Ammon's horn (tissue), 1 donor: ENCODE measurements at regions not wholly inside any gene's neighbourhood (a gene's known extent, or its start where the extent isn't known, plus 50 kb on each side); places are given as distances from the start of the nearest gene placed in this dataset.
"Not testable (repeated sequence)": the region's sequence is repeated elsewhere in the genome, so short reads cannot be mapped to it uniquely, and the experiment has no call there.

Source experiments
- DNase-seq: peaks from one replicate; pipeline ENCODE4 v3.0.0-alpha.2; 2016; ENCODE audit warnings: low spot score

- no peak for DNase-seq
Observed at GRCh38 chr9:7622481-7622880, 177.1 kb downstream of the DMAC1 start.

DNA sequence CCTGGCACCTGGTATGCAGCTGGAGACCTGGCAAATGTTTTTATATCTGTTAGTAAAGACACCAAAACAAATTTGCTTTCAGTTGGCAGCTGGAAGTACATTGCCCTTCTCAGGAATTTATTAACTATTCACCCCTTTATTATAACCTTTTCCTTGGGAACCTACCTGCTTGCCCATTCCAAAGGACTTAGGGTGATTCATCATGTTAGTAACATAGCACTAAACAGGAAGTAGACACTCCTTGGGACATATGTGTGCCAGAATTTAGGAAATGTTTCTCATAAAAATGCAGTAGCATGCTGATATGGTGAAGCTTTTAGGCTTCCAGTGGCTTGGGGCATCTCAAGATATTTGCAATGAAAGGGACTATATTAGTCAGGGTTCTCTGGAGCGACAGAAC lies 184.2 kb downstream of the DMAC1 start:
- DNase-seq = no peak

- no peak for DNase-seq
Observed at GRCh38 chr9:7613931-7614330, 185.6 kb downstream of the DMAC1 start.

DNA sequence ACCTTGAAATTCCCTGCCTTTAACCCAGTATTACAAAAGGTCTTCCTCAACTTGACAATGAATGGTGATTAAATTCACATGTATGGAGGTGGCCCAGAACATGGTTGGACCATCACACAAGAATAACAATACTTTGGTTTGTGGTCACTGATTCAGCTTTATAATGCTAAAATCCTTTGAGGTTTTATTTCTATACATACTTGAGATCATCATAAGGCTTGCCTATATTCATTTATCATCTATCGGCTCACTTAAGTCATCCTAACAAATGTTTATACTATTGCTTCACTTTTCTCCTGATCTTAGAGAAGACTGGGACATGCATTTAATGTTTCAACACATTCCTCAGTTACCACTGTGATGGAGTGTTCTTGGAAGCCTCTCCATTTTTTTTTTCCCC lies 191.3 kb downstream of the DMAC1 start:
- DNase-seq = no peak

DNA sequence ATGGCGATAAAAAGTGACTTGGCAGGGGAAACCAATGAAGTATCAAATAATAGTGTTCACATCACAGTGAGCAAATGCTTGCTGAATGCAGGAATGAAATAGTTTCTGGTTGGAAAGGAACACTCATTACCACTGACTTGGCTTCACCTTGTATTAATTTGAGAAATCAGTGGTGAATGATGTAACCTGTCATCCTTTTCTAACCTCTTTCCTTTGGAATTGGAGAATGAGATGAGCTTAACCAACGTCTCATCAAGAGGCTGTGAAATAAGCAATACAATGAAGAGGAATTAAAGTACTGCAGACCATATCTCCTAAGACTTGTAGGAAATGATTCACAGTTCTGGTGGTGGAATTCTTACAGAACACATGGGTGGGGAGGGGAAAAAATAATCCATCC lies 192.2 kb downstream of the DMAC1 start:
- DNase-seq = no peak

DNA sequence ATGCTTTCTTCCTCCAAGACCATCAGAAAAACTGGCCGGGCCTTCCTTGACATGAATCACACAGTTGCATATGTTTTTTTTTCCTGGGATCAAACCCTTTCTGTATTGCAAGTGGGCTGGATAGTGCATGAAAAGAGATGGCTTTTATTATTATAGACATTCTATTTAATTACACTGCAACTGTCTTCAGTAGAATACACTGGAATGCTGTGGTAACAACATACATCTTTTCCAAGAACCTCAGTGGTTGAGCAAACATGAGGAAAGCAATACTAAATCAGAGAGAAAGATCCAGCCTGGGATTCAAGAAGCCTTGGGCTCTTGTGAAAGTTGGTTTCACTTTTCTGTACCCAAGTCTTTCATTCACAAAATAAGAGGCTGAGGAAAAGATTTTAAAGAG lies 193.0 kb downstream of the DMAC1 start:
- DNase-seq = no peak

DNA sequence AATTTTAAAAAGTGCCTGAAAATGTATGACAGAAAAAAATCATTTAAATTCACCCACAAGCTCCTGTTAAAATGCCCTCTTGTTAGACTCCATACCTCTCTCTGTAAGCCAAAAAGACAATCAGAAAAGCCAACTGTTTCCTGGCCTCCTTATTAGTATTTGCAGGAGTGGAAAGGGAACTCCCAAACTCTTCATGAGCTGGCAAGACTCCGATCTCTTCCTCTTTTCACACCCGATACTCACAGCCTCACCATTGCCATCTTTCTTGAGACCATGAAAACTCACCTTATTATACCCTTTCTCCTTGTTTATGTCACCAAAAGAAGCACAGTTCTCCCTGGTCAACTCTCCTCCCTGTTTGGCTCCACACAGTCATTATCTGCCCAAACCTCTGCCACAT lies 197.8 kb downstream of the DMAC1 start:
- DNase-seq = no peak

DNA sequence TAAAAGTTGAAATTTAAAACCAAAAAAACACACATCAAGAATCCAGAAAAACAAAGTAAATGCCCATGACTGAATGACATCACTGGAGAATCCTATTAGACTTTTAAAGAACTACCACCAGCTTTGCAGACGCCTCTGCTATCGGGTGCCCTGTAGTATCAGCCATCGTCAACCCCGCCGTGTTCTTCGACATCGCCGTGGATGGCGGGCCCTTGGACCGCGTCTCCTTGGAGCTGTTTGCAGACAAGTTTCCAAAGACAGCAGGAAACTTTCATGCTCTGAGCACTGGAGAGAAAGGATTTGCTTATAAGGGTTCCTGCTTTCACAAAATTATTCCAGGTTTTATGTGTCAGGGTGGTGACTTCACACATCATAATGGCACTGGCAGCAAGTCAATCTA lies 201.9 kb downstream of the DMAC1 start:
- no peak for DNase-seq

GRCh38 chr9:7592321-7593316 lies 207.0 kb downstream of the DMAC1 start:
- no peak for DNase-seq

- no peak for DNase-seq
Observed at GRCh38 chr9:7591501-7591900, 208.1 kb downstream of the DMAC1 start.

GRCh38 chr9:7580568-7580967 lies 219.0 kb downstream of the DMAC1 start:
- DNase-seq = no peak

DNA sequence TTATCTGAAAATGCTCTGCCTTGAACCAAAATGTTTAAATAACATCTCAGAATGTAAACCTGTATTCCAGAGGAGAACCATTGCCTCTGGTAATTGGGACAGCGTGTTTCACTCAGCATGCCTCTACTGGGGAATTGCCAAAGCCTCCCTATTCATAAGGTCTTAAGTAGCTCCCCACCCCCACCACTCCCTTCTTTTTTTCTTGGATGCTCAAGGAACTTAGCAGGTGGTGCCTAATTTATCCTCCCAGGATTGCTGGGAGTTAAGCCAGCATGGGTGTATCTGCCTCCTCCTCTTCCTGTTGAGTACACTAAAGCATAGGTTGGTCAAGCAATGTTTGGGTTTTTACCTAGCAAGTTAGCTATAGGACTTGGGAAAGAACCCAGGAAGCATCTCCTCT lies 220.2 kb downstream of the DMAC1 start:
- DNase-seq = no peak

DNA sequence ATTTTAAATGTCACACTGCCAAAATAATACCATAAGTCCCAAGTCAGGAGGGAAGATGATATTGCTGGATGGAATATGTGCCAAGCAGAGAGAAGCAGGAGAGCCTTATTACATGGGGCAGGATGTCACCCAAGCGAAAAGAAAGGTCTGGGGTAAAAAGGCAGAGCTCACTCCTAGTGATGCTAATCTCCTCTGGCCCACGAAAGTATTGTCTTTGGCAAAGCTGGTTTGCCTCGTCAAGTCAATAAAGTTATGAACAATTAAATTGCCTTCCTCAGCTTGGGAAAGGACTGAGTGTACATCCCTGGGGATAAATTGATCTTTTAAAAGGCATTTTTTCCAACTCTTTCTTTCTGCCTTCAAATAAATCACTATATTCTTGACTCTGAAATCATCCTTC lies 220.6 kb downstream of the DMAC1 start:
- no peak for DNase-seq

- DNase-seq = peak; percentile 68
Observed at GRCh38 chr9:7570107-7570720, 229.4 kb downstream of the DMAC1 start.

DNA sequence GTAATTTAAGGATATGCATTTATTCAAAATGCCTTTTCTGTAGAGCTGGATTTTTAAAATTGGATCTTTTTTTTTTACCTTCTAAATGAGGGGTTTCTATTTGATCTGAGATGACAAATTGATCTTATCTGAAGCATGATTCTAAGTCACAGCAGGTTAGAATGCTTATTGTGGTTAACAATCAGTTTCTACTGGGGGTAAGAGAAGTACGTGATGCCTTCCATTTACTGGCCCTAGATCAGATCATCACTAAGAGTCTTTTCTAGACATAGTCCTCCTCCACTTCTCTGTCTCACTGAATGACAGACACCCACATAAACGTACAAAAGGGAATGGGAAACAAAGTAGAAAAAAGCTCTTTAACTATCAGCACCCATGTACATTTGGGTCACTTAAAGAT lies 231.9 kb downstream of the DMAC1 start:
- DNase-seq = no peak

DNA sequence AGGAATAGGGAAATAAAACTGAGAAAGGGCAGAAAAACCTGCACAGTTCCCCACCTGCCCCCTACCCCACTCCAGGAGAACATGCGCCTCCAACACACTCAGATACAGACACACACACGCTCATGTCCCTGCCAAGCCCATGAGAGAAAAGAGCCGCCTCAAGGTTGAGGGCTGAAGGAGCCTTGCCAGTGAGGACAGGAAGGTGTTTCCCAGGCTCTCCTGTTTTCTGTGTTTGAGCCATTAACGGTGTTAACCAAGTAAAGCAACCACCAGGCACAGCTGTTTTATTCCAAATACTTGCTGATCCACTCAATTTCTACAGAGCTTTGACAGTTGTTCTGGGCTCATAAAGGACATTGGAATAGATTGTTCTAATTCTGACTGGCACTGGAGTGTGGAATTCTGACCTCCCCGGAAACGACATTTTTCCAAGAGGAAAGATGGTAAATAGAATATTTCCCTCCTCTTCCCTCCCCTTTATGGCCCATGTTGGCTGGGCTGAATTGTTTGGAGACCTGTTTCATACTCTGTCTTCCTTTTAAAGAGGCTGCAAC lies 238.0 kb downstream of the DMAC1 start:
- DNase-seq = no peak

- peak; percentile 29 for DNase-seq
Observed at GRCh38 chr9:7560669-7561305, 238.8 kb downstream of the DMAC1 start.

DNA sequence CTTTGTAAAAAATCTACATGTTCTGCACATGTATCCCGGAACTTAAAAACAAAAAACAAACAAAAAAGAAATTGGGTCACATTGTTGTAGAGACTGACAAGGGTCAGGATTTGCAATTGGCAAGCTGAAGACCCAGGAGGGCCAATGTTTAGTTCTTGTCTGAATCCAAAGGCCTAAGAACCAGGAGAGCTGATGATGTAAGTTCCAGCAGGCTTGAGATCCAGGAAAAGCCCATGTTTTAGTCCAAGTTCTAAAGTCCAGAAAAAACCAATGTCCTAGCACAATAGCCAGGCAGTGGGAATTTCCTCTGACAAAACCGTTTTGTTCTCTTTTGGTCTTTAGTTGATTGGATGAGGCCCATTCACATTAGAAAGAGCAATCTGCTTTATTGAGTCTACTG lies 244.9 kb downstream of the DMAC1 start:
- DNase-seq = no peak

GRCh38 chr9:7552706-7553105 lies 246.9 kb downstream of the DMAC1 start:
- DNase-seq = not testable (repeated sequence)

GRCh38 chr9:7549249-7549648 lies 250.3 kb downstream of the DMAC1 start:
- no peak for DNase-seq

GRCh38 chr9:7546261-7546660 lies 253.3 kb downstream of the DMAC1 start:
- DNase-seq = no peak

DNA sequence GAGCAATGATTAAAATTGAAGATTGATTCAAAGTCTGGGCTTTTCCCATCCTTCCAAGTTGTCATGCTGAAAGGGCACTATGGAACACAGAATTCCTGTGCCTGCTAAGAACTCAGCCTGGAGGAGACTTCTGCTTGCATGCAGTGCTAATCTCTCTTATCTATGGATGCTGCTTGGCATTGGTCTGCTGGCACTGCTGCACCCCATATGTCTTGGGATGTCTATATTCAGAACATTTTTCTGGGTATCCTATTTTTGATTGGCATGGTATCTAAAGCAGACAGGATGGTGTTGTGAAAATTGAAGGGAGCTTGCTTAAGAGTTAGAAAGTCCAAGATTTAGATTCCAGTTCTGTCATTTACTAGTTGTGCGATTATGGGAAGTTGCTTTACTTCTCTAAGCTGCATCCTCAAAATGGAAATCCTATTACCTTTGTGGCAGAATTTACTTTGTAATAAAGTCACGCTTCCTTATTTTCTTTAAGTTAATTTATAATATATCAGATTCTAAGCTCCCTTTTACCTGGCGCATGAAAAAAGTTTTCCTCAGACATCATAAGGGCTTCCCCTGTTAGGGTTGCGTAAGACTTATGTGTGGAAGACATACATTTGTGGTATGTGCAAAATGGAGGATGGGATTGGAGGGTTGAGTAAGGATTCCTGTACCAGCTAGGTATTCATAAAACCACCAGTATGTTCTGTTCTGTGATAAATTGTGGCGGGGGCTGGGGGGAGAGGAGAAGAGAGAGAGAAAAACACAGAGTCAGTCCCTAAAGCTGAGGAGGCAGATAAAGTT lies 254.0 kb downstream of the DMAC1 start:
- no peak for DNase-seq
